Heart right ventricle (tissue), 16 donors: ENCODE measurements at regions not wholly inside any gene's neighbourhood (a gene's known extent, or its start where the extent isn't known, plus 50 kb on each side); places are given as distances from the start of the nearest gene placed in this dataset.

Experiments used
- ATAC-seq, 8 donors: fragments of 200-7000 bp; cut with Tn5 transposase; one replicate each; pipeline ENCODE4 v1.9.1; 2020; ENCODE audit warnings: mild to moderate bottlenecking in 8 of 8, moderate library complexity in 8 of 8, moderate number of reproducible peaks in 1 of 8
- DNase-seq, 2 donors: peaks; one replicate each; pipeline ENCODE4 v3.0.0-alpha.2; 2020
- H3K27ac ChIP-seq, 10 donors: fragments of 200-600 bp; sonication (generic) in 2 of 10; one replicate each; pipeline versions ENCODE4 v1.5.0 to v1.8.0; 2020 to 2022; ENCODE audit warnings: mild to moderate bottlenecking in 3 of 10
- H3K27me3 ChIP-seq, 7 donors: fragments of 200-600 bp; one replicate each; pipeline ENCODE4 v1.8.0; 2021 to 2022; ENCODE audit warnings: mild to moderate bottlenecking in 2 of 7
- H3K36me3 ChIP-seq, 9 donors: fragments of 200-600 bp; sonication (generic) in 1 of 9; one replicate each; pipeline versions ENCODE4 v1.5.0 to v1.8.0; 2020 to 2022; ENCODE audit warnings: mild to moderate bottlenecking in 2 of 9
- H3K4me1 ChIP-seq, 9 donors: fragments of 200-600 bp; sonication (generic) in 1 of 9; one replicate each; pipeline versions ENCODE4 v1.5.0 to v1.8.0; 2020 to 2022; ENCODE audit warnings: mild to moderate bottlenecking in 4 of 9
- H3K4me3 ChIP-seq, 10 donors: fragments of 200-600 bp; sonication (generic) in 2 of 10; one replicate each; pipeline versions ENCODE4 v1.5.0 to v1.8.0; 2020 to 2022; ENCODE audit warnings: mild to moderate bottlenecking in 7 of 10, moderate library complexity in 2 of 10
- H3K9me3 ChIP-seq, 11 donors: fragments of 200-600 bp in 10 of 11; sonication (generic) in 2 of 11; one replicate each; pipeline versions ENCODE4 v1.5.0 to v1.8.0; 2013 to 2022; ENCODE audit warnings: mild to moderate bottlenecking in 2 of 11, control low read depth in 1 of 11, moderate library complexity in 1 of 11
- CTCF ChIP-seq, 9 donors: fragments of 200-600 bp; sonication (generic) in 2 of 9; IDR thresholded peaks; one replicate each; pipeline versions ENCODE4 v1.5.0 to v1.8.0; 2021 to 2022; ENCODE audit warnings: antibody characterized with exemption in 9 of 9, mild to moderate bottlenecking in 5 of 9, moderate library complexity in 1 of 9
- WGBS, 2 donors: extraction: QIAGEN DNeasy Blood & Tissue Kit; methylation state at CpG; one replicate each; pipeline ENCODE4 v1.1.7; 2013; ENCODE audit warnings: inconsistent platforms in 1 of 2; 5-methylcytosine and 5-hydroxymethylcytosine counted together
- intact Hi-C, 10 donors: fragments of 100-400 bp; cut with DNase I; formaldehyde crosslinking; loops; one replicate each; pipeline versions ENCODE4 v1.11.1 to v1.14.2; 2022
- donor health status: Arrhythmogenic right ventricular cardiomyopathy.
- donor health status: ischemic (EF 13 %, LVEDD 7.1; RV severe dilation, severe dysfunction).
- donor health status: healthy with polysubstance abuse.
- donor health status: DM: no; HTN: yes; CAD: no.
- donor health status: DM: no; HTN: no; CAD: no.
- donor health status: ischemic (EF 25% LVEDD 6.9; RV normal size, moderate dysfunction).
- donor health status: ischemic (EF 25% LVEDD 5.7; RV mildly dilated, moderate dysfunction).
- donor health status: healthy.
- donor health status: DM: yes; HTN: yes; CAD: no.
- donor health status: Ischemic cardiomyopathy.
- donor health status: ischemic (EF 35%, LVEDD 5.7; RV mildly dilated, moderate dysfunction).
- donor health status: nonischemic (EF 11% LVEDD 7.7; RV severe dilation, severe dysfunction).
- donor health status: DM: yes; HTN: yes; CAD: no.
- donor health status: PGD.
- donor health status: ischemic (EF 29% LVEDD 5.4; RV normal size, mild dysfunction).
- donor health status: nonischemic (EF 23%, LVEDD 6.1; RV moderate dilation, normal function).

- peaks cover 0 to 41% (median 8%) of the 10 kb centered on the region in 9 donors for H3K4me1 ChIP-seq
- no peak overlapping the region for H3K4me3 ChIP-seq
- H3K27me3 ChIP-seq, result no peaks in the 10 kb centered on the region
- 53 to 55% methylated on average over 4 of the region's 4 CpGs for WGBS, 2 donors
- peak overlapping the region in 4 of 10 donors; percentile 11 to 77 (median 38) for H3K27ac ChIP-seq
- H3K9me3 ChIP-seq, result peaks cover 0 to 3% (median 0%) of the 10 kb centered on the region in 11 donors
- no peak for DNase-seq
- ATAC-seq, result peak in 7 of 8 donors; percentile 61 to 74 (median 69)
- TF ChIP-seq CTCF (IDR thresholded peaks at IDR 0.05), result peak in 8 of 9 donors; percentile 5 to 61 (median 53)
- intact Hi-C loops, result no loop called here
- H3K36me3 ChIP-seq, result no peaks in the 10 kb centered on the region
Observed at GRCh38 chr7:17009007-17009719, 127.4 kb upstream of the AGR3 start.

- WGBS, 2 donors, result 65 to 78% methylated on average over 1 of the region's 1 CpG
- Histone ChIP-seq H3K36me3 (no peaks in the 10 kb centered on the region), H3K27me3 (no peaks in the 10 kb centered on the region), H3K4me1 (peaks cover 0 to 41% (median 8%) of the 10 kb centered on the region in 9 donors), H3K27ac (peak overlapping the region in 3 of 10 donors; percentile 22 to 77 (median 53)), H3K9me3 (peaks cover 0 to 3% (median 0%) of the 10 kb centered on the region in 11 donors), H3K4me3 (no peak overlapping the region)
- DNase-seq, result no peak
- no peak for ATAC-seq
- no peak for TF ChIP-seq CTCF (IDR thresholded peaks at IDR 0.05)
- intact Hi-C loops, result no loop called here
Observed at GRCh38 chr7:17009933-17010332, 128.2 kb upstream of the AGR3 start.

GRCh38 chr7:17010637-17011300 lies 129.0 kb upstream of the AGR3 start:
- TF ChIP-seq CTCF (IDR thresholded peaks at IDR 0.05), result no peak
- WGBS, 2 donors, result 57 to 70% methylated on average over 2 of the region's 2 CpGs
- H3K9me3 ChIP-seq, result peaks cover 0 to 3% (median 0%) of the 10 kb centered on the region in 11 donors

GRCh38 chr7:17013204-17013603 lies 131.4 kb upstream of the AGR3 start:
- Histone ChIP-seq H3K27me3 (no peaks in the 10 kb centered on the region), H3K4me3 (no peak overlapping the region), H3K27ac (no peak overlapping the region), H3K36me3 (no peaks in the 10 kb centered on the region), H3K9me3 (peaks cover 0 to 3% (median 0%) of the 10 kb centered on the region in 11 donors), H3K4me1 (peaks cover 0 to 41% (median 11%) of the 10 kb centered on the region in 9 donors)
- intact Hi-C loops, result no loop called here
- no peak for ATAC-seq
- no peak for DNase-seq
- TF ChIP-seq CTCF (IDR thresholded peaks at IDR 0.05), result no peak
- 93 to 95% methylated on average over 3 of the region's 3 CpGs for WGBS, 2 donors

More at GRCh38 chr7:17010637-17011300, 129.0 kb upstream of the AGR3 start:
- Histone ChIP-seq H3K27ac (peak overlapping the region in 2 of 10 donors; percentile 22 to 77), H3K36me3 (no peaks in the 10 kb centered on the region), H3K4me3 (no peak overlapping the region), H3K27me3 (no peaks in the 10 kb centered on the region), H3K4me1 (peaks cover 0 to 39% (median 10%) of the 10 kb centered on the region in 9 donors)
- intact Hi-C loops, result no loop called here
- DNase-seq, result no peak
- no peak for ATAC-seq
